ENCODE measurements at regions not wholly inside any gene's neighbourhood (a gene's known extent, or its start where the extent isn't known, plus 50 kb on each side); places are given as distances from the start of the nearest gene placed in this dataset.

DNA sequence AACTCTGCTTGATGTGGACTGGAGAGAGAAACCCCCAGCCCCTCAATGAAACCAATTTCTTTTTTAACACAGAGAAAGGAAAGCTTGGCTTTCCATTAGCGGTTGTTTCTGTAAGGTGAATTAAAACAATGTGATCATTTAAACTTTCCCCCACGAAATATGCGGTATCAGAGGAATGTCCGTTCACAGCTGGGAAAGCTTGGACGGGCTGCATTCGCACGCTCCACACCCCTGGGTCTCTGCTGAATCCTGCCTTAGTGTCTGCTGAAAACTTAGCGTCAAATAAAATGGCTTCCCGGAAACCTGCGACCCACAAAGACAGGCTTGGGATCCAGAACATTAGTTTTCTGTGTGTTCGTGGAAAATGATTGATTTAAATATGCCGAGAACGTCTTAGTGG, 71.7 kb downstream of the C16orf95 start:
- no peak for TF ChIP-seq POLR2A (IDR thresholded peaks at IDR 0.05)
- TF ChIP-seq, protein P1, sequence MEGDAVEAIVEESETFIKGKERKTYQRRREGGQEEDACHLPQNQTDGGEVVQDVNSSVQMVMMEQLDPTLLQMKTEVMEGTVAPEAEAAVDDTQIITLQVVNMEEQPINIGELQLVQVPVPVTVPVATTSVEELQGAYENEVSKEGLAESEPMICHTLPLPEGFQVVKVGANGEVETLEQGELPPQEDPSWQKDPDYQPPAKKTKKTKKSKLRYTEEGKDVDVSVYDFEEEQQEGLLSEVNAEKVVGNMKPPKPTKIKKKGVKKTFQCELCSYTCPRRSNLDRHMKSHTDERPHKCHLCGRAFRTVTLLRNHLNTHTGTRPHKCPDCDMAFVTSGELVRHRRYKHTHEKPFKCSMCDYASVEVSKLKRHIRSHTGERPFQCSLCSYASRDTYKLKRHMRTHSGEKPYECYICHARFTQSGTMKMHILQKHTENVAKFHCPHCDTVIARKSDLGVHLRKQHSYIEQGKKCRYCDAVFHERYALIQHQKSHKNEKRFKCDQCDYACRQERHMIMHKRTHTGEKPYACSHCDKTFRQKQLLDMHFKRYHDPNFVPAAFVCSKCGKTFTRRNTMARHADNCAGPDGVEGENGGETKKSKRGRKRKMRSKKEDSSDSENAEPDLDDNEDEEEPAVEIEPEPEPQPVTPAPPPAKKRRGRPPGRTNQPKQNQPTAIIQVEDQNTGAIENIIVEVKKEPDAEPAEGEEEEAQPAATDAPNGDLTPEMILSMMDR (IDR thresholded peaks at IDR 0.05): no peak

Measured in heart left ventricle (tissue), 13 donors.